Body of pancreas (tissue), 4 donors: ENCODE measurements at regions not wholly inside any gene's neighbourhood (a gene's known extent, or its start where the extent isn't known, plus 50 kb on each side); places are given as distances from the start of the nearest gene placed in this dataset.

ENCODE experiments used
- ATAC-seq: fragments of 150-250 bp; one replicate; pipeline ENCODE4 v1.9.1; 2016
- DNase-seq, 4 donors: peaks; one replicate each; pipeline ENCODE4 v3.0.0-alpha.2; 2019
- H3K27ac ChIP-seq, 4 donors: fragments of 200-600 bp; sonication (generic); 1 replicate in 3 of 4; 2 replicates in 1 of 4; pipeline versions ENCODE4 v1.5.1 to v1.6.1; 2016 to 2019; ENCODE audit warnings: mild to moderate bottlenecking in 1 of 4, mixed read lengths in 1 of 4, moderate library complexity in 1 of 4
- H3K27me3 ChIP-seq, 2 donors: fragments of 200-600 bp; sonication (generic); one replicate each; pipeline ENCODE4 v1.6.0; 2016; ENCODE audit warnings: mild to moderate bottlenecking in 1 of 2
- H3K36me3 ChIP-seq, 2 donors: fragments of 200-600 bp; sonication (generic); replicated peaks in 1 of 2; 2 replicates each; pipeline ENCODE4 v1.5.1; 2016; ENCODE audit warnings: low read depth in 2 of 2; ENCODE audit not compliant: insufficient read depth in 1 of 2
- H3K4me1 ChIP-seq: fragments of 200-600 bp; sonication (generic); one replicate; pipeline ENCODE4 v1.6.0; 2016
- H3K4me3 ChIP-seq, 2 donors: fragments of 200-600 bp; sonication (generic); 1 replicate in 1 of 2; 2 replicates in 1 of 2; pipeline ENCODE4 v1.5.1; 2016 to 2019
- H3K9me3 ChIP-seq, 3 donors: fragments of 200-600 bp; sonication (generic); 1 replicate in 2 of 3; 2 replicates in 1 of 3; pipeline ENCODE4 v1.5.1; 2016
- CTCF ChIP-seq, 7 experiments: fragments of 450-650 bp in 4 of 7; fragments of 200-600 bp in 3 of 7; sonication (generic) in 3 of 7; IDR thresholded peaks; one replicate each; pipeline ENCODE4 v1.5.1; 2016 to 2019; ENCODE audit warnings: antibody characterized with exemption in 7 of 7
- POLR2A ChIP-seq, 3 donors: fragments of 450-650 bp; IDR thresholded peaks; one replicate each; pipeline ENCODE4 v1.6.1; 2016; ENCODE audit warnings: antibody characterized with exemption in 3 of 3, mild to moderate bottlenecking in 2 of 3
- WGBS, 2 donors: methylation state at CpG; one replicate each; pipeline ENCODE4 v1.1.5; 2017; 5-methylcytosine and 5-hydroxymethylcytosine counted together
- intact Hi-C: fragments of 100-400 bp; cut with DNase I; formaldehyde crosslinking; loops from one replicate; pipeline ENCODE4 v1.15.1; 2023

- H3K27ac ChIP-seq = no peak overlapping the region
- TF ChIP-seq CTCF (IDR thresholded peaks at IDR 0.05) (no peak), POLR2A (IDR thresholded peaks at IDR 0.05) (no peak)
- DNase-seq = no peak
- no peaks in the 10 kb centered on the region for H3K9me3 ChIP-seq
- intact Hi-C loops = no loop called here
- no peaks in the 10 kb centered on the region for H3K36me3 ChIP-seq
- H3K27me3 ChIP-seq = no peaks in the 10 kb centered on the region
- ATAC-seq = no peak
- no peak overlapping the region for H3K4me3 ChIP-seq
- no peaks in the 10 kb centered on the region for H3K4me1 ChIP-seq
Observed at GRCh38 chr3:18778094-18778493, 353.0 kb upstream of the SATB1 start.

- no peak for ATAC-seq
- H3K4me1 ChIP-seq = no peaks in the 10 kb centered on the region
- H3K27ac ChIP-seq = no peak overlapping the region
- no peak overlapping the region for H3K4me3 ChIP-seq
- H3K9me3 ChIP-seq = no peaks in the 10 kb centered on the region
- H3K36me3 ChIP-seq = no peaks in the 10 kb centered on the region
- WGBS, 2 donors = 60 to 78% methylated on average over 2 of the region's 2 CpGs
- intact Hi-C loops = no loop called here
- TF ChIP-seq CTCF (IDR thresholded peaks at IDR 0.05) = no peak
- TF ChIP-seq POLR2A (IDR thresholded peaks at IDR 0.05) = no peak
- H3K27me3 ChIP-seq = no peaks in the 10 kb centered on the region
- DNase-seq = no peak
Observed at GRCh38 chr3:18775501-18775900, 350.4 kb upstream of the SATB1 start.

GRCh38 chr3:18774319-18775088 lies 349.4 kb upstream of the SATB1 start:
- DNase-seq (no peak), ATAC-seq (no peak)
- no peak overlapping the region for H3K4me3 ChIP-seq
- WGBS, 2 donors = 18 to 30% methylated on average over 2 of the region's 2 CpGs
- H3K9me3 ChIP-seq = no peaks in the 10 kb centered on the region
- no peaks in the 10 kb centered on the region for H3K36me3 ChIP-seq
- no peaks in the 10 kb centered on the region for H3K27me3 ChIP-seq
- no peak for TF ChIP-seq POLR2A (IDR thresholded peaks at IDR 0.05)
- no peak for TF ChIP-seq CTCF (IDR thresholded peaks at IDR 0.05)
- no peak overlapping the region for H3K27ac ChIP-seq
- intact Hi-C loops = no loop called here
- H3K4me1 ChIP-seq = no peaks in the 10 kb centered on the region

- Histone ChIP-seq H3K4me1 (no peaks in the 10 kb centered on the region), H3K27ac (no peak overlapping the region), H3K9me3 (no peaks in the 10 kb centered on the region), H3K27me3 (no peaks in the 10 kb centered on the region), H3K36me3 (no peaks in the 10 kb centered on the region), H3K4me3 (no peak overlapping the region)
- DNase-seq = no peak
- ATAC-seq = no peak
- TF ChIP-seq CTCF (IDR thresholded peaks at IDR 0.05) (no peak), POLR2A (IDR thresholded peaks at IDR 0.05) (no peak)
- intact Hi-C loops = no loop called here
Observed at GRCh38 chr3:18772699-18773305, 347.7 kb upstream of the SATB1 start.

DNA sequence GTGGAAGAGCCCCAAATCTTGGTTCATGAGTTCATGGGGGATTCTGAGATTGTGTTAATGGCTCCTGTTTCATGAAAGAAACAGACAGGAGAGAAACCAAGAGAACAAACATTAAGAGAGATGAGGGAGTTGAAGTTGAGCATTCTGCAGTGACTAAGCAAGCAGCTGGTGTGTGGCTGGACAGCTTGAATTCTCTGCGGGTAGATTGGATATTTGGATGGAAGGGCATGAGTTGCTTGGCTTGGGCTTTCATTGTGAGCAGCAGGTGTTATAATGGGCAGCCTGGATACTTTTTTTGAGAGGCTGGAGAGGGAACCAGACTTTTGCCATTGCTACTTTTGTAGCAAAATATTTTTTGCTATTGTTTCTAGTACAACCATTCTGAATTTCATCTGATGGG lies 346.8 kb upstream of the SATB1 start:
- Histone ChIP-seq H3K27me3 (no peaks in the 10 kb centered on the region), H3K4me3 (no peak overlapping the region), H3K9me3 (no peaks in the 10 kb centered on the region), H3K4me1 (no peaks in the 10 kb centered on the region), H3K36me3 (no peaks in the 10 kb centered on the region), H3K27ac (no peak overlapping the region)
- ATAC-seq (no peak), DNase-seq (no peak)
- intact Hi-C loops = no loop called here
- WGBS, 2 donors = 87 to 90% methylated on average over 1 of the region's 1 CpG
- TF ChIP-seq CTCF (IDR thresholded peaks at IDR 0.05) = no peak
- no peak for TF ChIP-seq POLR2A (IDR thresholded peaks at IDR 0.05)
